GM12872 (cell line): ENCODE measurements at regions not wholly inside any gene's neighbourhood (a gene's known extent, or its start where the extent isn't known, plus 50 kb on each side); places are given as distances from the start of the nearest gene placed in this dataset.

ENCODE experiments used
- TF ChIP-seq, protein P1 (sequence below): IDR thresholded peaks from 3 replicates; pipeline ENCODE4 v1.5.1; 2011; ENCODE audit warnings: low read depth, mild to moderate bottlenecking, low read length, moderate library complexity; ENCODE audit not compliant: insufficient read depth

DNA sequence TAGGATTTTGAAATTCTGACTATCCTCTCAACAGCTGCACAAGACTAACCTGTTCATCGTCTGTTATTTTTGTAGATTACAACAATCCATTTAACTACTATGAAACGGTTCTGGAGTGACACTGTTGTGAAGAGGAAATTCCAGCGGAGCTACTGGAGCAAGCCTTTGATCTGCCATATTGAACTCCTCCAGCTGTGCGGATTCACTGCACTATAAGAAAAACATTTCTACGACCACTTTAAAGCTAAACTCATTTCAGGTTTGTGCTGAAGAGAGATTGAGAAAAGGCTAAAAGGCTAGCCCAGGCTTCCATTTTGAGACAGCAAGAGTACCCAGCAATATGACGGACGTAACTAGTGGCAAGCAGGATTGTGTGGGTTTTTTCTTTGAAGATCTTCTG is 104.9 kb upstream of the ANKH start:
- TF ChIP-seq, protein P1, sequence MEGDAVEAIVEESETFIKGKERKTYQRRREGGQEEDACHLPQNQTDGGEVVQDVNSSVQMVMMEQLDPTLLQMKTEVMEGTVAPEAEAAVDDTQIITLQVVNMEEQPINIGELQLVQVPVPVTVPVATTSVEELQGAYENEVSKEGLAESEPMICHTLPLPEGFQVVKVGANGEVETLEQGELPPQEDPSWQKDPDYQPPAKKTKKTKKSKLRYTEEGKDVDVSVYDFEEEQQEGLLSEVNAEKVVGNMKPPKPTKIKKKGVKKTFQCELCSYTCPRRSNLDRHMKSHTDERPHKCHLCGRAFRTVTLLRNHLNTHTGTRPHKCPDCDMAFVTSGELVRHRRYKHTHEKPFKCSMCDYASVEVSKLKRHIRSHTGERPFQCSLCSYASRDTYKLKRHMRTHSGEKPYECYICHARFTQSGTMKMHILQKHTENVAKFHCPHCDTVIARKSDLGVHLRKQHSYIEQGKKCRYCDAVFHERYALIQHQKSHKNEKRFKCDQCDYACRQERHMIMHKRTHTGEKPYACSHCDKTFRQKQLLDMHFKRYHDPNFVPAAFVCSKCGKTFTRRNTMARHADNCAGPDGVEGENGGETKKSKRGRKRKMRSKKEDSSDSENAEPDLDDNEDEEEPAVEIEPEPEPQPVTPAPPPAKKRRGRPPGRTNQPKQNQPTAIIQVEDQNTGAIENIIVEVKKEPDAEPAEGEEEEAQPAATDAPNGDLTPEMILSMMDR = no peak

DNA sequence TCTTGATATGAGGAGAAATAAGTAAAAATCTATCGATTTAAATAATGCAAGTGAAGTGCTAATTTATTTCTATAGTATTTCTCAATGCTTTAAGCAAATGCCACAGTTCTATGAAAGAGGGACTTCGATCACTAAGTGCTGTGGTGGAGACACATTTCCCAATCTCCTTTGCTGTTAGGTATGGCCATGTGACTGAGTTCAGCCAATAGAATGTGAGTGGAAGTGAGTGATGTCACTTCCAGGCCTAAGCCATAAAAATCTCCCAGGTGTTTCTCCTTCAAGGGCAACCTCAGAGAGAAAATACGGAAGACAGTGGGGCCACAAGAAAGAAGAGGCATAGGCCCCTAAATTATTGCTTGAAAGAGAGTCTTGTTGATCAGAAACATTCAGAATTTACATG is 100.3 kb upstream of the ANKH start:
- TF ChIP-seq, protein P1 = no peak

DNA sequence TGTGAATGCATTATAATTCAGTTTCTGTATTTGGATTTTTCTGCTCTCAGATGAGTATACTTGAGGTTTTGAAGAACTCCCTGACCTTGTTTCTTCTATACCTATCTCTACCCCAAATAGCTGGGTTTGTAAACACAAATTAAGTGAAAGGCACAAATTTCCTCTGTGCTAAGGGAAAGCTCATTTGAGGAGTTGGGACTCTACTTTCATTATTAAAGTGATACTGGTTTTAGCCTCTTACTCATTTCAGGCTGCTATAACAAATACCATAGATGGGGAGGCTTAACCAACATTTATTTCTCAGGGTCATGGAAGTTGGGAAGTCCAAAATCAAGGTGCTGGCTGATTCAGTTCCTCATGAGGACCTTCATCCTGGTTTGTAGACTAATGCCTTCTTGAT is 97.2 kb upstream of the ANKH start:
- TF ChIP-seq, protein P1 = no peak

DNA sequence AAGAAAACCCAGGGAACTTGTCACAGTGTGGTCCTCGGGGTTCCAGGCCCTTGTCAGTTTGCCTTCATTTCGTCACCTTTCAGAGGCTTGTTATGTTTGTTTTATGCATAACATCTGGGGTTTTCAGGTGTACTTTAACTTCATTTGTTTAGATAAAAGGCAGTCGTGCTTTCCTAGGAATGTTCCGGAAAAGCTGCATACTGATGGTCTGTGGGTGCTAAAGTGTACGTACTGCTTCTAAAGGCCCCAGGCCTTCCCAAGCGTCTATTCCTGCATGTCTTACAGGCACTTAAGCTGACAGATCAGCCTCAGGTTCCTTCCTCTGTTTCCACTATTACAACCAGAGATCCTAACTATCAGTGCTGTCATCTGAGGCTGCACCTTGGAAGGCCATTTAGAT is 95.6 kb upstream of the ANKH start:
- TF ChIP-seq, protein P1 = no peak

DNA sequence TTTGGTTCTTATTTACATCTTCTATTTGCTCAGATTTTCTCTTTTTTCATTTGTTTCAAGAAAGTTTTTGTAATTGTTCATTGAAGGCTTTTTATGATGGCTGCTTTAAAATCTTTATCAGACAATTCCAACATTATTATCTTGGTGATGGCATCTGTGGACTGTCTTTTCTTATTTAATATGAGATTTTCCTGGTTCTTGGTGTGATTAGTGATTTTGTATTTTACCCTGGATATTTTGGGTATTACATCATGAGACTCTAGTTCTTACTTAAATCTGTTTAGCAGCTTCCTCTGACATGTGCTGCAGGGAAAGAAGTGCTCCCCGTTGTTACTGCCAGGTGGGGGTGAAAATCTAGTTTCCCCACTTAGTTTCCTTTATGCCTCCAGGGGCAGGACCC is 94.2 kb upstream of the ANKH start:
- TF ChIP-seq, protein P1 = no peak

DNA sequence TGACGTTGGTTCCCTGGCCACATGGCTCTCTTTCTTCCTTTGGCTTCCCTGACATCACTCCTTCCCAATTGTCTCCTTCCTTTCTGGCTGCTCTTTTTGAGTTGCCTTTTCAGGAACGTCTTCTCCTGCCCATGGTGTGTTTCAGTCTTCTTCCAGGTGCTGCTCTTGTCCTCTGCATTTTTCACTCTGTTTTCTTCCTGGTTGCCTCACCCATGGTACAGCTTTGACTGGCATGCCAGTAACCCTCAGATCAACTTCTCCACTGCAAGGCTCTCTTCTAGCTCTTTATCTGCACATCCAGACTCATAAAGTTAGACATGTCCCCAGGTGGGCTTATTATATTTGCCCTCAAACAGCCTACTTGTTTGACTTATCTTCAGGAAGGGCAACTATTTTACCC is 91.0 kb upstream of the ANKH start:
- TF ChIP-seq, protein P1 = no peak

DNA sequence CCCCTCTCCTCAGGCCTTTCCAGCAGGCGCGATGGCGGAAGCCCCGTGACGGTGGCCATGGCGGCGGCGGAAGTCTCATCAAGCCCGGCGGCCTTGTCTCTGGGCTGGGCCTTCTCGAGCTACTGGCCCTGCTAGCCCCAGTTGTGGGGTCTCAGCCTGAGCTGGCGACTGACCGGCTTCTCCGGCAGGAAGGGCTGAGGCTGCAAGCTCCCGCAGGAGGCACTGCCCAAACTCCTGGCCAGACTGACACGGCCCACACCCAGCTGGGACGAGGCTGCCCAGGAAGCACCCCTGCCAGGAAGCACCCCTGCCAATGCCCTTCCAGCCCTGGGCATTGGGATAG is 88.5 kb upstream of the ANKH start:
- TF ChIP-seq, protein P1 = no peak
